H1 (cell line): ENCODE measurements at regions not wholly inside any gene's neighbourhood (a gene's known extent, or its start where the extent isn't known, plus 50 kb on each side); places are given as distances from the start of the nearest gene placed in this dataset.

Experiments used
- CTCF ChIA-PET: fragments of 300-600 bp; sonication (Branson Sonifier 250); formaldehyde crosslinking; loops from one replicate; lab custom pipeline; 2021; ENCODE audit not compliant: partially characterized antibody; lab: Charles Lee
- POLR2A ChIA-PET: fragments of 300-600 bp; sonication (Branson Sonifier 250); formaldehyde crosslinking; loops from one replicate; lab custom pipeline; 2021; ENCODE audit warnings: inconsistent platforms; ENCODE audit not compliant: partially characterized antibody; lab: Charles Lee
- DNase-seq, 2 experiments: peaks; one replicate each; pipeline versions ENCODE4 v3.0.0 to v3.0.0-alpha.2; 2010 to 2022; ENCODE audit warnings: low spot score in 2 of 2, low read depth in 1 of 2, mixed read lengths in 1 of 2
- FAIRE-seq: peaks from 2 replicates; lab custom pipeline; 2011; peaks lifted over from hg19 to GRCh38; lab: Jason Lieb, UNC
- H2AFZ ChIP-seq: 2 replicates; pipeline ENCODE4 v1.8.1; 2012; ENCODE audit warnings: low read length, inconsistent platforms
- H2AK5ac ChIP-seq: 2 replicates; pipeline ENCODE4 v1.6.1; 2013; ENCODE audit warnings: low read depth, low read length
- H2BK120ac ChIP-seq: replicated peaks from 2 replicates; pipeline ENCODE3; 2013; ENCODE audit warnings: low read depth, low read length, inconsistent platforms
- H2BK12ac ChIP-seq: 2 replicates; pipeline ENCODE4 v1.6.1; 2013; ENCODE audit warnings: low read depth, low read length
- H2BK15ac ChIP-seq: 2 replicates; pipeline ENCODE4 v1.6.1; 2013; ENCODE audit warnings: low read length
- H2BK20ac ChIP-seq: 2 replicates; pipeline ENCODE4 v1.6.1; 2013; ENCODE audit warnings: low read length
- H2BK5ac ChIP-seq: 2 replicates; pipeline ENCODE4 v1.6.1; 2013; ENCODE audit warnings: low read depth, low read length
- H3K14ac ChIP-seq: 2 replicates; pipeline ENCODE4 v1.6.1; 2013; ENCODE audit warnings: inconsistent platforms; ENCODE audit not compliant: insufficient read length
- H3K18ac ChIP-seq: 2 replicates; pipeline ENCODE4 v1.6.1; 2013; ENCODE audit warnings: low read length; ENCODE audit errors: extremely low read depth
- H3K23ac ChIP-seq: 2 replicates; pipeline ENCODE4 v1.6.1; 2013; ENCODE audit warnings: inconsistent platforms; ENCODE audit not compliant: insufficient read length
- H3K23me2 ChIP-seq: 2 replicates; pipeline ENCODE4 v1.6.1; 2013; ENCODE audit warnings: low read depth, low read length
- H3K27ac ChIP-seq: 2 replicates; pipeline ENCODE4 v1.6.1; 2011; ENCODE audit warnings: low read depth, low read length, inconsistent platforms
- H3K27me3 ChIP-seq, 4 experiments: replicated peaks in 1 of 4; 1 replicate in 1 of 4; 2 replicates in 3 of 4; pipeline versions ENCODE4 v1.6.1 to v1.8.1; 2011 to 2013; ENCODE audit warnings: low read length in 3 of 4, mild to moderate bottlenecking in 3 of 4, inconsistent platforms in 2 of 4, mixed read lengths in 2 of 4, moderate library complexity in 1 of 4; ENCODE audit not compliant: control insufficient read depth in 3 of 4, insufficient read depth in 3 of 4; ENCODE audit errors: extremely low read depth in 1 of 4
- H3K36me3 ChIP-seq, 4 experiments: 2 replicates each; pipeline versions ENCODE4 v1.6.1 to v1.8.1; 2011 to 2013; ENCODE audit warnings: mild to moderate bottlenecking in 4 of 4, low read length in 3 of 4, moderate library complexity in 2 of 4, control low read depth in 1 of 4, inconsistent platforms in 1 of 4; ENCODE audit not compliant: insufficient read depth in 4 of 4, control insufficient read depth in 2 of 4
- H3K4ac ChIP-seq: replicated peaks from 2 replicates; pipeline ENCODE3; 2013; ENCODE audit warnings: low read length, low read depth, mixed read lengths, inconsistent platforms; ENCODE audit not compliant: insufficient read length
- H3K4me1 ChIP-seq, 4 experiments: replicated peaks in 1 of 4; 1 replicate in 1 of 4; 2 replicates in 3 of 4; pipeline versions ENCODE4 v1.6.1 to v1.8.1; 2011 to 2013; ENCODE audit warnings: low read length in 3 of 4, inconsistent platforms in 2 of 4, mixed read lengths in 1 of 4; ENCODE audit not compliant: insufficient read depth in 4 of 4, control insufficient read depth in 3 of 4
- H3K4me2 ChIP-seq, 2 experiments: 2 replicates each; pipeline versions ENCODE4 v1.6.1 to v1.8.1; 2011 to 2013; ENCODE audit warnings: low read depth in 2 of 2, low read length in 2 of 2, control low read depth in 1 of 2, inconsistent platforms in 1 of 2, mild to moderate bottlenecking in 1 of 2; ENCODE audit not compliant: insufficient read depth in 1 of 2
- H3K4me3 ChIP-seq, 4 experiments: fragments of 200-600, 300-600 bp in 1 of 4; sonication (generic), shearing (Covaris generic), sonication (Bioruptor Twin) in 1 of 4; 2 replicates each; pipeline versions ENCODE4 v1.5.1 to v1.8.1; 2011 to 2016; ENCODE audit warnings: low read length in 4 of 4, low read depth in 3 of 4, control low read depth in 2 of 4, inconsistent platforms in 2 of 4, mild to moderate bottlenecking in 2 of 4, mixed read lengths in 1 of 4, moderate library complexity in 1 of 4; ENCODE audit not compliant: insufficient read depth in 2 of 4; ENCODE audit errors: extremely low read depth in 1 of 4
- H3K56ac ChIP-seq: replicated peaks from 2 replicates; pipeline ENCODE3; 2013; ENCODE audit warnings: low read depth, mild to moderate bottlenecking, mixed read lengths, low read length, inconsistent platforms; ENCODE audit not compliant: insufficient read length
- H3K79me1 ChIP-seq: 2 replicates; pipeline ENCODE4 v1.6.1; 2013; ENCODE audit warnings: low read depth, low read length, control low read depth
- H3K79me2 ChIP-seq, 2 experiments: 2 replicates each; pipeline versions ENCODE4 v1.6.1 to v1.8.1; 2012 to 2013; ENCODE audit warnings: low read length in 2 of 2, mild to moderate bottlenecking in 2 of 2, inconsistent platforms in 1 of 2; ENCODE audit not compliant: insufficient read depth in 2 of 2, control insufficient read depth in 1 of 2
- H3K9ac ChIP-seq, 4 experiments: replicated peaks in 1 of 4; 1 replicate in 1 of 4; 2 replicates in 3 of 4; pipeline versions ENCODE4 v1.6.1 to v1.8.1; 2011 to 2013; ENCODE audit warnings: low read depth in 3 of 4, low read length in 3 of 4, control low read depth in 2 of 4, mild to moderate bottlenecking in 2 of 4, moderate library complexity in 2 of 4, inconsistent platforms in 1 of 4; ENCODE audit errors: extremely low read depth in 1 of 4
- H3K9me3 ChIP-seq, 2 experiments: 2 replicates each; pipeline versions ENCODE4 v1.6.1 to v1.8.1; 2012 to 2013; ENCODE audit warnings: mild to moderate bottlenecking in 2 of 2, moderate library complexity in 2 of 2, control low read depth in 1 of 2, inconsistent platforms in 1 of 2, low read depth in 1 of 2, low read length in 1 of 2, mixed read lengths in 1 of 2; ENCODE audit not compliant: insufficient read depth in 2 of 2
- H4K20me1 ChIP-seq, 2 experiments: replicated peaks in 1 of 2; 2 replicates each; pipeline versions ENCODE3 to v1.8.1; 2011 to 2013; ENCODE audit warnings: inconsistent platforms in 2 of 2, low read length in 2 of 2, mild to moderate bottlenecking in 1 of 2; ENCODE audit not compliant: insufficient read depth in 2 of 2, control insufficient read depth in 1 of 2
- H4K5ac ChIP-seq: 2 replicates; pipeline ENCODE4 v1.6.1; 2013; ENCODE audit warnings: low read length, low read depth, mixed read lengths, inconsistent platforms; ENCODE audit not compliant: insufficient read length
- H4K8ac ChIP-seq: 2 replicates; pipeline ENCODE4 v1.8.0; 2013; ENCODE audit warnings: mild to moderate bottlenecking, moderate library complexity, low read length, inconsistent platforms; ENCODE audit not compliant: insufficient read depth; ENCODE audit errors: extremely low read depth
- H4K91ac ChIP-seq: replicated peaks from 2 replicates; pipeline ENCODE3; 2013; ENCODE audit warnings: low read length, mixed read lengths, inconsistent platforms; ENCODE audit not compliant: insufficient read length
- CEBPB ChIP-seq: IDR thresholded peaks from 2 replicates; pipeline ENCODE4 v1.6.1; 2012; ENCODE audit warnings: low read depth, low read length
- CTCF ChIP-seq, 3 experiments: IDR thresholded peaks; 1 replicate in 2 of 3; 2 replicates in 1 of 3; pipeline versions ENCODE4 v1.5.1 to v1.6.1; 2011; ENCODE audit warnings: low read length in 3 of 3, mild to moderate bottlenecking in 3 of 3, inconsistent platforms in 2 of 3, low read depth in 1 of 3, moderate library complexity in 1 of 3; ENCODE audit not compliant: insufficient read depth in 1 of 3; ENCODE audit errors: control extremely low read depth in 1 of 3
- E2F6 ChIP-seq: IDR thresholded peaks from 2 replicates; pipeline ENCODE4 v1.6.1; 2012; ENCODE audit warnings: inconsistent platforms
- EP300 ChIP-seq, 2 experiments: IDR thresholded peaks; 1 replicate in 1 of 2; 2 replicates in 1 of 2; pipeline ENCODE4 v1.6.1; 2011 to 2012; ENCODE audit warnings: low read depth in 2 of 2, low read length in 2 of 2, mild to moderate bottlenecking in 2 of 2, borderline replicate concordance in 1 of 2, inconsistent platforms in 1 of 2, moderate library complexity in 1 of 2
- HDAC2 ChIP-seq, 2 experiments: fragments of 300-600 bp in 1 of 2; sonication (generic) in 1 of 2; IDR thresholded peaks; 2 replicates each; pipeline ENCODE4 v1.6.1; 2011 to 2012; ENCODE audit warnings: low read depth in 2 of 2, low read length in 2 of 2, mild to moderate bottlenecking in 2 of 2, moderate library complexity in 2 of 2, borderline replicate concordance in 1 of 2, inconsistent platforms in 1 of 2
- KDM5A ChIP-seq: fragments of 200-600 bp; IDR thresholded peaks from 2 replicates; pipeline ENCODE4 v1.7.1; 2012; ENCODE audit warnings: mild to moderate bottlenecking, low read length, inconsistent platforms, mixed read lengths
- MAFK ChIP-seq: IDR thresholded peaks from 2 replicates; pipeline ENCODE4 v1.6.1; 2012; ENCODE audit warnings: low read depth, mild to moderate bottlenecking, improper control_type of control experiment, low read length
- RFX5 ChIP-seq: IDR thresholded peaks from 2 replicates; pipeline ENCODE4 v1.6.1; 2011; ENCODE audit warnings: low read depth, low read length, improper control_type of control experiment, borderline replicate concordance
- SP1 ChIP-seq: IDR thresholded peaks from 2 replicates; pipeline ENCODE4 v1.6.1; 2011; ENCODE audit warnings: low read depth, low read length
- WGBS, 2 experiments: shearing (Covaris generic) in 1 of 2; methylation state at CpG; one replicate each; pipeline versions ENCODE4 v1.1.6 to v1.1.7; 2013 to 2015; ENCODE audit warnings: low lambda C conversion rate in 2 of 2, mixed read lengths in 2 of 2, inconsistent platforms in 1 of 2, low coverage in 1 of 2, missing lambda C conversion rate in 1 of 2; ENCODE audit not compliant: insufficient replicate concordance in 2 of 2, insufficient coverage in 1 of 2, insufficient read length in 1 of 2; ENCODE audit errors: extremely low coverage in 1 of 2, missing lambda C conversion rate in 1 of 2; 5-methylcytosine and 5-hydroxymethylcytosine counted together

DNA sequence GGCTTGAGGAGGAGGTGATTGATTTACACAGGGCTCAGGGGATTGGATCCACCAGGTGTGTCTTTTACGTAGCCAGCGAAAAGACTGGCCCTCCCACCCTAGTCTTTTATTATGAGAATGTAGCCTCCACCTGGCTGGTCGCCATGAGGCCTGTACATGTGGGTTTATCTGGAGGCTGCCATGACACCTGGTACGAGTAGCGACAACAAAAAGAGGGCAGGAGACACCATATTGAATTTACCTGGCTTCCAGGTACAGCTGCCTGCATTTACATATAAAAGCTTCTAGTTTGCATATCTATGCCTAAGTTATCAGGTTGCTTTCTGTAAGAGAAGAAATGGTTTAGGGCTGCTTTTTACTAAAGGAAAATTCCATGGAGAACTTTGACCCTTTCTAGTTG is 1173.7 kb upstream of the SEMA6A start:
- H2BK120ac ChIP-seq = peak overlapping the region; percentile 72
- peak overlapping the region; percentile 35; the same call in 1 of the 2 replicates for H2BK12ac ChIP-seq
- no peaks in the 10 kb centered on the region for H3K27me3 ChIP-seq
- peak overlapping the region; percentile 32 for H3K27ac ChIP-seq
- no peaks in the 10 kb centered on the region; a peak in 1 of 4 replicates for H3K9me3 ChIP-seq
- peak overlapping the region; percentile 81 for H3K18ac ChIP-seq
- no peak overlapping the region for H2BK15ac ChIP-seq
- no peaks in the 10 kb centered on the region for H3K79me2 ChIP-seq
- peak; percentile 13 for FAIRE-seq
- no peak overlapping the region for H3K14ac ChIP-seq
- peak overlapping the region in 1 of 4 experiments; percentile 46; a peak in 1 of 8 replicates for H3K4me3 ChIP-seq
- H3K4ac ChIP-seq = no peak overlapping the region
- H3K4me2 ChIP-seq = 0 out of 4 replicates have a peak overlapping the region, but pooled peaks of 1 of the 2 experiments have one; percentile 20
- H3K23me2 ChIP-seq = no peaks in the 10 kb centered on the region
- H3K9ac ChIP-seq = no peak overlapping the region
- H3K23ac ChIP-seq = no peak overlapping the region
- ChIA-PET CTCF (no interaction called here), POLR2A (no interaction called here)
- H4K8ac ChIP-seq = peak overlapping the region; percentile 94; the same call in 1 of the 2 replicates
- H4K20me1 ChIP-seq = no peaks in the 10 kb centered on the region
- WGBS, 2 experiments = 83% methylated on average over 5 of the region's 5 CpGs; no CpG with 5 or more reads in 1 of the 2 experiments
- H4K91ac ChIP-seq = peak overlapping the region; percentile 81
- H3K36me3 ChIP-seq = no peaks in the 10 kb centered on the region; a peak in 1 of 8 replicates
- H2BK20ac ChIP-seq = 0 out of 2 replicates have a peak overlapping the region, but pooled peaks have one; percentile 17
- no peak overlapping the region for H2AK5ac ChIP-seq
- H3K79me1 ChIP-seq = no peaks in the 10 kb centered on the region
- DNase-seq = peak in 1 of 2 experiments; percentile 45
- peak overlapping the region; percentile 33 for H4K5ac ChIP-seq
- no peaks in the 10 kb centered on the region; a peak in 1 of 7 replicates for H3K4me1 ChIP-seq
- H3K56ac ChIP-seq = no peak overlapping the region
- peak overlapping the region; percentile 90; the same call in 1 of the 2 replicates for H2AFZ ChIP-seq
- peak overlapping the region; percentile 66 for H2BK5ac ChIP-seq
- no peak for TF ChIP-seq EP300 (IDR thresholded peaks at IDR 0.05; ENCODE audit: borderline replicate concordance in 1 of 2, low read depth in 2 of 2, low read length in 2 of 2)
- no peak for TF ChIP-seq MAFK
- TF ChIP-seq KDM5A = no peak
- no peak for TF ChIP-seq E2F6
- no peak for TF ChIP-seq HDAC2 (IDR thresholded peaks at IDR 0.05; ENCODE audit: borderline replicate concordance in 1 of 2, low read depth in 2 of 2, low read length in 2 of 2)
- no peak for TF ChIP-seq CEBPB
- TF ChIP-seq RFX5 = no peak
- peak; percentile 74; the same call in 1 of the 2 replicates for TF ChIP-seq SP1
- TF ChIP-seq CTCF (IDR thresholded peaks at IDR 0.05; ENCODE audit: control extremely low read depth in 1 of 3, insufficient read depth in 1 of 3, low read depth in 1 of 3, low read length in 3 of 3) = no peak
